ENCODE measurements at regions not wholly inside any gene's neighbourhood (a gene's known extent, or its start where the extent isn't known, plus 50 kb on each side); places are given as distances from the start of the nearest gene placed in this dataset.

- no peak for ATAC-seq
- intact Hi-C loops (cut with DNase I), result loop anchor here in 1 of 3 donors (10.0 kb wide), 1 partner anchor 250 kb away; no protein-coding TSS in a partner anchor
- Histone ChIP-seq H3K36me3 (no peaks in the 10 kb centered on the region), H3K9me3 (no peaks in the 10 kb centered on the region), H3K27me3 (no peaks in the 10 kb centered on the region), H3K27ac (no peak overlapping the region), H3K4me1 (no peaks in the 10 kb centered on the region), H3K4me3 (no peak overlapping the region)
- TF ChIP-seq, protein P1, sequence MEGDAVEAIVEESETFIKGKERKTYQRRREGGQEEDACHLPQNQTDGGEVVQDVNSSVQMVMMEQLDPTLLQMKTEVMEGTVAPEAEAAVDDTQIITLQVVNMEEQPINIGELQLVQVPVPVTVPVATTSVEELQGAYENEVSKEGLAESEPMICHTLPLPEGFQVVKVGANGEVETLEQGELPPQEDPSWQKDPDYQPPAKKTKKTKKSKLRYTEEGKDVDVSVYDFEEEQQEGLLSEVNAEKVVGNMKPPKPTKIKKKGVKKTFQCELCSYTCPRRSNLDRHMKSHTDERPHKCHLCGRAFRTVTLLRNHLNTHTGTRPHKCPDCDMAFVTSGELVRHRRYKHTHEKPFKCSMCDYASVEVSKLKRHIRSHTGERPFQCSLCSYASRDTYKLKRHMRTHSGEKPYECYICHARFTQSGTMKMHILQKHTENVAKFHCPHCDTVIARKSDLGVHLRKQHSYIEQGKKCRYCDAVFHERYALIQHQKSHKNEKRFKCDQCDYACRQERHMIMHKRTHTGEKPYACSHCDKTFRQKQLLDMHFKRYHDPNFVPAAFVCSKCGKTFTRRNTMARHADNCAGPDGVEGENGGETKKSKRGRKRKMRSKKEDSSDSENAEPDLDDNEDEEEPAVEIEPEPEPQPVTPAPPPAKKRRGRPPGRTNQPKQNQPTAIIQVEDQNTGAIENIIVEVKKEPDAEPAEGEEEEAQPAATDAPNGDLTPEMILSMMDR (IDR thresholded peaks at IDR 0.05), result no peak
- DNase-seq, result no peak
- FAIRE-seq, result no peak
- 52 to 58% methylated on average over 1 of the region's 1 CpG for WGBS, 2 donors
These were observed 127.3 kb downstream of the SYF2 start for GRCh38 chr1:25104932-25105561.

DNA sequence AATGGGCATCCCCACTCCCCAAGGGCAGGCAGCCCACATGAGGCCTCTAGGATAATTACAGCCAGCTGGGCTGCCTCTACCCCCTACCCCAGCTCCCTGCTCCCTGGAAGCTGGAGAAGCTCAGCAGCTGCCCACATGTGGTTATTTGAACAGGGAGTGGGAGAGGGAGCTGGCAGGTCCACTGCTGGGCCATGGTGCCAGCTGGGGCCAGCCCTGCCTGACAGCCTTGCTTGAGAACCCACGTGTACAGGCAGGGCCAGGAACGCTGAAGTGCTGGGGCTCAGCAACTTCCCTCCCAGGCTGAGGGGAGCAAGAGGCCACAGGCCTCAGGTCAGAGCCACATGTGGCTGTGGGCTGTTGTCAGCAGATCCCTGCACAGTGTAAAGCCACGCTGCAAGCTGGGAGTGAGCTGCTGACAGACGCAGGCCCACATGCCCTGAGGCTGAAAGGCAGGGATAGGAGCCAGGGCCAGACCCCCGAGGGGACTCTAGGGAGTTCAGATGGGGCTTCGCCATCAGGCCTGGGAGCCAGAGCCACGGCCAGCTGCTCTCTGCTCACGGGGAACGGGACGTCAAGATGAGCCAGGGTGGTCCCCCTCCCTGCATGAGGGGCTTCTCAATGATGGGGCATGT, 129.0 kb downstream of the SYF2 start:
- FAIRE-seq (no peak), DNase-seq (no peak), ATAC-seq (no peak)
- WGBS, 2 donors, result 63 to 73% methylated on average over 10 of the region's 10 CpGs
- no peaks in the 10 kb centered on the region for H3K9me3 ChIP-seq
- H3K4me1 ChIP-seq, result no peaks in the 10 kb centered on the region
- H3K4me3 ChIP-seq, result no peak overlapping the region
- TF ChIP-seq, protein P1 (IDR thresholded peaks at IDR 0.05), result no peak
- no peaks in the 10 kb centered on the region for H3K36me3 ChIP-seq
- H3K27me3 ChIP-seq, result no peaks in the 10 kb centered on the region
- intact Hi-C loops (cut with DNase I), result loop anchor here in 1 of 3 donors (10.0 kb wide), 1 partner anchor 248 kb away; no protein-coding TSS in a partner anchor
- no peak overlapping the region for H3K27ac ChIP-seq

- WGBS, 2 donors, result 65 to 79% methylated on average over 9 of the region's 9 CpGs
- intact Hi-C loops (cut with DNase I), result loop anchor here in 1 of 3 donors (10.0 kb wide), 1 partner anchor 245 kb away; no protein-coding TSS in a partner anchor
- Histone ChIP-seq H3K4me3 (no peak overlapping the region), H3K4me1 (no peaks in the 10 kb centered on the region), H3K27ac (no peak overlapping the region), H3K9me3 (no peaks in the 10 kb centered on the region), H3K27me3 (no peaks in the 10 kb centered on the region), H3K36me3 (no peaks in the 10 kb centered on the region)
- TF ChIP-seq, protein P1 (IDR thresholded peaks at IDR 0.05), result no peak
- ATAC-seq (no peak), DNase-seq (no peak), FAIRE-seq (no peak)
These were observed 132.0 kb downstream of the SYF2 start for GRCh38 chr1:25100151-25100833.

GRCh38 chr1:25099343-25099951, 132.9 kb downstream of the SYF2 start:
- FAIRE-seq, result no peak
- intact Hi-C loops (cut with DNase I), result no loop called here
- Histone ChIP-seq H3K27me3 (no peaks in the 10 kb centered on the region), H3K9me3 (no peaks in the 10 kb centered on the region), H3K4me3 (no peak overlapping the region), H3K4me1 (no peaks in the 10 kb centered on the region), H3K27ac (no peak overlapping the region), H3K36me3 (no peaks in the 10 kb centered on the region)
- 24 to 28% methylated on average over 11 of the region's 11 CpGs for WGBS, 2 donors
- ATAC-seq, result peak in 1 of 4 donors; percentile 54
- peak in 1 of 6 donors; percentile 26 for DNase-seq
- TF ChIP-seq, protein P1 (IDR thresholded peaks at IDR 0.05), result no peak

Measured in pancreas (tissue), 10 donors.